Lower lobe of right lung (tissue), 2 donors: ENCODE measurements at regions not wholly inside any gene's neighbourhood (a gene's known extent, or its start where the extent isn't known, plus 50 kb on each side); places are given as distances from the start of the nearest gene placed in this dataset.

ENCODE experiments used
- ATAC-seq, 2 donors: fragments of 200-7000 bp; cut with Tn5 transposase; one replicate each; pipeline ENCODE4 v1.9.1; 2020 to 2022; ENCODE audit warnings: mild to moderate bottlenecking in 2 of 2, moderate library complexity in 2 of 2
- DNase-seq: peaks from one replicate; pipeline ENCODE4 v3.0.0-alpha.2; 2020
- H3K27ac ChIP-seq: fragments of 200-600 bp; one replicate; pipeline ENCODE4 v1.8.0; 2022
- H3K27me3 ChIP-seq: fragments of 200-600 bp; one replicate; pipeline ENCODE4 v1.8.0; 2022; ENCODE audit warnings: low read depth
- H3K36me3 ChIP-seq: fragments of 200-600 bp; one replicate; pipeline ENCODE4 v1.8.0; 2022; ENCODE audit warnings: mild to moderate bottlenecking
- H3K4me1 ChIP-seq: fragments of 200-600 bp; one replicate; pipeline ENCODE4 v1.8.0; 2022
- H3K4me3 ChIP-seq: fragments of 200-600 bp; one replicate; pipeline ENCODE4 v1.8.0; 2022; ENCODE audit warnings: mild to moderate bottlenecking
- H3K9me3 ChIP-seq: fragments of 200-600 bp; one replicate; pipeline ENCODE4 v1.8.0; 2022
- intact Hi-C: fragments of 100-400 bp; cut with DNase I; formaldehyde crosslinking; loops from one replicate; pipeline ENCODE4 v1.11.0; 2022
- TF ChIP-seq, protein P1 (sequence below): fragments of 200-600 bp; IDR thresholded peaks from one replicate; pipeline ENCODE4 v1.8.0; 2022; ENCODE audit warnings: antibody characterized with exemption, mild to moderate bottlenecking
- donor health status: DM: no; HTN: yes; CAD: no; lungs with severe emphysema.

- TF ChIP-seq, protein P1, sequence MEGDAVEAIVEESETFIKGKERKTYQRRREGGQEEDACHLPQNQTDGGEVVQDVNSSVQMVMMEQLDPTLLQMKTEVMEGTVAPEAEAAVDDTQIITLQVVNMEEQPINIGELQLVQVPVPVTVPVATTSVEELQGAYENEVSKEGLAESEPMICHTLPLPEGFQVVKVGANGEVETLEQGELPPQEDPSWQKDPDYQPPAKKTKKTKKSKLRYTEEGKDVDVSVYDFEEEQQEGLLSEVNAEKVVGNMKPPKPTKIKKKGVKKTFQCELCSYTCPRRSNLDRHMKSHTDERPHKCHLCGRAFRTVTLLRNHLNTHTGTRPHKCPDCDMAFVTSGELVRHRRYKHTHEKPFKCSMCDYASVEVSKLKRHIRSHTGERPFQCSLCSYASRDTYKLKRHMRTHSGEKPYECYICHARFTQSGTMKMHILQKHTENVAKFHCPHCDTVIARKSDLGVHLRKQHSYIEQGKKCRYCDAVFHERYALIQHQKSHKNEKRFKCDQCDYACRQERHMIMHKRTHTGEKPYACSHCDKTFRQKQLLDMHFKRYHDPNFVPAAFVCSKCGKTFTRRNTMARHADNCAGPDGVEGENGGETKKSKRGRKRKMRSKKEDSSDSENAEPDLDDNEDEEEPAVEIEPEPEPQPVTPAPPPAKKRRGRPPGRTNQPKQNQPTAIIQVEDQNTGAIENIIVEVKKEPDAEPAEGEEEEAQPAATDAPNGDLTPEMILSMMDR: no peak
- intact Hi-C loops: no loop called here
- DNase-seq: no peak
Measured at GRCh38 chr20:63104312-63105181, 97.8 kb upstream of the BHLHE23 start.

DNA sequence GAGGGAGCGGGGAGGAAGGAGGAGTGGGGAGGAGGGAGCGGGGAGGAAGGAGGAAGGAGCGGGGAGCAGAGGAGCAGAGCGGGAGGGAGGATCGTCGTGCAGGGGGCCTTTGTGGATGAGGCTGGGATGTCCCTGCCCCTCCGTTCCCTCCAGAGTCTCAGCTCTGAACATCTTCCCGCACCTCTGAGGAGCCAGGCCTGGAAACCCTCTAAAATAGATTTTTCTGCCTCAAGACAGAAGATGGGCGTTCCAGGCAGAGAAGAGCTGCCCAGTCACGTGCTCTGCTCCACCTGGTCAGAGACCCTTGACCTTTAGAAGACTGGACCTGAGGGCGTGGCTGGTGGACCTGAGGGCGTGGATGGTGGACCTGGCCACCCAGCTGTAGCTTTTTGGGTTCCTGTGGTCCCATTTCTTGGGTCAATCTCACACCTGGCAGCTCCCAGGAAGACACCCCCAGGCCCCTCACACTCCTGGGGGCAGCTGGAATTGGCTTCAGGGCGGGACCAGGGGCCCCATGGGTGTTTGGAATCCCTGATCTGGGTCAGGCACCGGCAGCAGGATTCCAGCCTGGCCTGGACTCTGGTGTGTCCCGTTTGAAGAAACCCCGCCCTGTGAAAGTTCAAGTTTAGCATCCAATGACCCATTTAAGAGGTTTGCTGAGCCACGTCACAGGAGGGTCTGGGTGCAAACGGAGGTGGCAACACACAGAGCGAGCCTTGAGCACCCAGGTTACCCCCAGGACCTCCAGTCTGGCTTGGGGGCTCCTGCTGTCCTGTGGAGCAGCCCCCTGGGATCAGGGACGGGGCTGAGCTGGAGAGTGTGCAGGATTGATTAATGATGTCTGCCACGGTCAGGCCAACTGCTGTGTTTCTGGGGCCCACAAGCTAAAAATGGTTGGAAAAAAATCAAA, 96.9 kb upstream of the BHLHE23 start:
- Histone ChIP-seq H3K36me3 (no peaks in the 10 kb centered on the region), H3K27ac (no peak overlapping the region), H3K27me3 (peaks cover 26% of the 10 kb centered on the region), H3K4me3 (no peak overlapping the region), H3K9me3 (peaks cover 9% of the 10 kb centered on the region), H3K4me1 (no peaks in the 10 kb centered on the region)
- no peak for ATAC-seq
- peak; percentile 34 for DNase-seq
- TF ChIP-seq, protein P1: no peak
- intact Hi-C loops: no loop called here

More at GRCh38 chr20:63104312-63105181, 97.8 kb upstream of the BHLHE23 start:
- H3K4me3 ChIP-seq: no peak overlapping the region
- H3K27me3 ChIP-seq: peaks cover 23% of the 10 kb centered on the region
- no peak for ATAC-seq
- H3K27ac ChIP-seq: no peak overlapping the region
- H3K4me1 ChIP-seq: no peaks in the 10 kb centered on the region
- no peaks in the 10 kb centered on the region for H3K36me3 ChIP-seq
- H3K9me3 ChIP-seq: peaks cover 9% of the 10 kb centered on the region

GRCh38 chr20:63102721-63103375, 96.1 kb upstream of the BHLHE23 start:
- peak overlapping the region; percentile 79 for H3K27ac ChIP-seq

DNA sequence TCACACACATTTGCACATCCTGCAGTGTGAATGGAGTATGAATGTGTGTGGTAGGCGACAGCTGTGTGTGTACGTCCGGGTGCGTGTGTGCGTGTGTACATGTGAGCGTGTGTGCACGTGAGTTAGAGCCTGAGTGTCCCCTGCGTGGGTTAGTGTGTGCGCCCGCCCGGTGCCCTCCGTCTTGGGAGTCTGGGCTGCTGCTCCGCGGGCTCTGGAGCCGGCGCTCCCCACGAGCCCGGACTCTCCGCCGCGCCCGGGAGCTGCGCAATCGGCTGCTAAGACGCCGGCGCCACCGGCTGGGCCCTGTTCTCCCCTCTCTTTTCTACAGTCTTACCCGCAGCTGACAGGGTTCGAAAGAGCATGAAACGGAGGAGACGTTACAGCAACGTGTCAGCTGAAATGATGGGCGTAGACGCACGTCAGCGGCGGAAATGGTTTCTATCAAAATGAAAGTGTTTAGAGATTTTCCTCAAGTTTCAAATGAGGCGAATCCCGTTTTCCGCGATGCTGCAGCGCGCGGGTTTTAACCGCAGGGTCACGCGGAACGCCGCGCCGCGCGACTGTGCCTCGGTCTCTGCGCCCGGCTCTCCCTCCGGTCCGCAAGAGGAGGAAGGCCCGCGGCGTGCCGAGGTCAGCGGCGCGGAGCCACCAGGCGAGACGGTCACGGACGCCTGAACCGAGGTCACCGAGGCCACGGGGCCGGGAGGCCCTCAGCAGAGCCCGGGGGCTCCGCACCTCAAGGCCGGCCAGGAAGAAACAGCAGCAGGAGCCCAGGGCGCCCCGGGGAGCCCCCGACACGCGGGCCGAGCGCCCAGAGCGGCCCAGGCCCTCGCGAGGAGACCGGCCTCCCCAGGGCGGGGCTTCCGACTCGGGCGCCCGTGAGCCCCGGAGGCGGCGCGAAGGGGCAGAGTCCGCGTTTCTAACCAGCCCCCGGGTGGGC, 95.3 kb upstream of the BHLHE23 start:
- ATAC-seq: peak; percentile 74 to 85
- peak overlapping the region; percentile 81 for H3K4me3 ChIP-seq
- peaks cover 35% of the 10 kb centered on the region for H3K27me3 ChIP-seq
- no peaks in the 10 kb centered on the region for H3K4me1 ChIP-seq
- DNase-seq: peak; percentile 51
- TF ChIP-seq, protein P1: no peak
- no peaks in the 10 kb centered on the region for H3K9me3 ChIP-seq
- H3K36me3 ChIP-seq: no peaks in the 10 kb centered on the region
- H3K27ac ChIP-seq: peak overlapping the region; percentile 79
- intact Hi-C loops: no loop called here

More at GRCh38 chr20:63102721-63103375, 96.1 kb upstream of the BHLHE23 start:
- DNase-seq (peak; percentile 61), ATAC-seq (peak; percentile 27 to 29)
- TF ChIP-seq, protein P1: no peak
- intact Hi-C loops: no loop called here
- Histone ChIP-seq H3K4me1 (no peaks in the 10 kb centered on the region), H3K27me3 (peaks cover 27% of the 10 kb centered on the region), H3K9me3 (peaks cover 1% of the 10 kb centered on the region), H3K36me3 (no peaks in the 10 kb centered on the region), H3K4me3 (peak overlapping the region; percentile 81)
